SK-N-SH treated with all-trans-retinoic acid at 6 μM for 48 hours (cell line): ENCODE measurements at regions not wholly inside any gene's neighbourhood (a gene's known extent, or its start where the extent isn't known, plus 50 kb on each side); places are given as distances from the start of the nearest gene placed in this dataset.

Experiments
- ATAC-seq: fragments of 200-7000 bp; cut with Tn5 transposase; 3 replicates; pipeline ENCODE4 v1.9.1; 2020; ENCODE audit warnings: mild to moderate bottlenecking, moderate library complexity
- ARNTL ChIP-seq: fragments of 450-650 bp; formaldehyde crosslinking; IDR thresholded peaks from 2 replicates; pipeline ENCODE4 v1.5.0; 2020; ENCODE audit warnings: low read depth, mild to moderate bottlenecking, moderate library complexity, borderline replicate concordance
- BACH2 ChIP-seq: fragments of 250-450 bp; sonication (Bioruptor Pico); IDR thresholded peaks from 2 replicates; pipeline ENCODE4 v1.9.0; 2021; ENCODE audit warnings: mild to moderate bottlenecking, borderline replicate concordance
- CREB5 ChIP-seq: fragments of 250-450 bp; sonication (Bioruptor Pico); IDR thresholded peaks from 2 replicates; pipeline ENCODE4 v1.5.1; 2020; ENCODE audit warnings: low read depth, mild to moderate bottlenecking, moderate library complexity
- CSRNP3 ChIP-seq: fragments of 250-450 bp; sonication (Bioruptor Pico); IDR thresholded peaks from 2 replicates; pipeline ENCODE4 v1.5.1; 2021; ENCODE audit warnings: mild to moderate bottlenecking, moderate library complexity
- ESRRG ChIP-seq: fragments of 250-450 bp; sonication (Bioruptor Pico); IDR thresholded peaks from 2 replicates; pipeline ENCODE4 v1.6.1; 2021; ENCODE audit warnings: mild to moderate bottlenecking
- GLIS3 ChIP-seq: fragments of 250-450 bp; sonication (Bioruptor Pico); IDR thresholded peaks from 2 replicates; pipeline ENCODE4 v1.5.0; 2020; ENCODE audit warnings: mild to moderate bottlenecking, moderate library complexity
- ISL1 ChIP-seq: fragments of 250-450 bp; sonication (Bioruptor Pico); IDR thresholded peaks from 2 replicates; pipeline ENCODE4 v2.1.2; 2022; ENCODE audit warnings: mild to moderate bottlenecking, moderate library complexity
- OSR1 ChIP-seq: fragments of 250-450 bp; sonication (Bioruptor Pico); IDR thresholded peaks from 2 replicates; pipeline ENCODE4 v1.8.0; 2022; ENCODE audit warnings: moderate library complexity, mild to moderate bottlenecking, inconsistent platforms
- PATZ1 ChIP-seq: fragments of 250-450 bp; sonication (Bioruptor Pico); IDR thresholded peaks from 2 replicates; pipeline ENCODE4 v1.8.0; 2020; ENCODE audit warnings: mild to moderate bottlenecking, moderate library complexity, borderline replicate concordance
- POU6F1 ChIP-seq: fragments of 250-450 bp; sonication (Bioruptor Pico); IDR thresholded peaks from 2 replicates; pipeline ENCODE4 v1.8.0; 2021; ENCODE audit warnings: low read depth, mild to moderate bottlenecking, moderate library complexity, borderline replicate concordance
- RARB ChIP-seq: fragments of 250-450 bp; sonication (Bioruptor Pico); IDR thresholded peaks from 2 replicates; pipeline ENCODE4 v1.8.0; 2021; ENCODE audit warnings: mild to moderate bottlenecking, moderate library complexity
- TCF4 ChIP-seq: fragments of 250-450 bp; sonication (Bioruptor Pico); IDR thresholded peaks from 2 replicates; pipeline ENCODE4 v1.8.0; 2021; ENCODE audit warnings: mild to moderate bottlenecking, moderate library complexity, borderline replicate concordance
- TOX ChIP-seq: fragments of 250-450 bp; sonication (Bioruptor Pico); IDR thresholded peaks from 2 replicates; pipeline ENCODE4 v1.8.0; 2021; ENCODE audit warnings: mild to moderate bottlenecking, moderate library complexity, borderline replicate concordance
- ZC3H10 ChIP-seq: fragments of 250-450 bp; sonication (Bioruptor Pico); IDR thresholded peaks from 2 replicates; pipeline ENCODE4 v1.5.1; 2021; ENCODE audit warnings: mild to moderate bottlenecking, moderate library complexity
- ZFP3 ChIP-seq: fragments of 250-450 bp; sonication (Bioruptor Pico); IDR thresholded peaks from 2 replicates; pipeline ENCODE4 v1.5.0; 2020; ENCODE audit warnings: mild to moderate bottlenecking, moderate library complexity
- ZNF565 ChIP-seq: fragments of 450-650 bp; formaldehyde crosslinking; conservative IDR thresholded peaks from 2 replicates; pipeline ENCODE4 v1.5.0; 2020; ENCODE audit warnings: low read depth, mild to moderate bottlenecking, moderate library complexity
- ZNF70 ChIP-seq: fragments of 450-650 bp; formaldehyde crosslinking; IDR thresholded peaks from 2 replicates; pipeline ENCODE4 v1.5.0; 2020; ENCODE audit warnings: mild to moderate bottlenecking, moderate library complexity

DNA sequence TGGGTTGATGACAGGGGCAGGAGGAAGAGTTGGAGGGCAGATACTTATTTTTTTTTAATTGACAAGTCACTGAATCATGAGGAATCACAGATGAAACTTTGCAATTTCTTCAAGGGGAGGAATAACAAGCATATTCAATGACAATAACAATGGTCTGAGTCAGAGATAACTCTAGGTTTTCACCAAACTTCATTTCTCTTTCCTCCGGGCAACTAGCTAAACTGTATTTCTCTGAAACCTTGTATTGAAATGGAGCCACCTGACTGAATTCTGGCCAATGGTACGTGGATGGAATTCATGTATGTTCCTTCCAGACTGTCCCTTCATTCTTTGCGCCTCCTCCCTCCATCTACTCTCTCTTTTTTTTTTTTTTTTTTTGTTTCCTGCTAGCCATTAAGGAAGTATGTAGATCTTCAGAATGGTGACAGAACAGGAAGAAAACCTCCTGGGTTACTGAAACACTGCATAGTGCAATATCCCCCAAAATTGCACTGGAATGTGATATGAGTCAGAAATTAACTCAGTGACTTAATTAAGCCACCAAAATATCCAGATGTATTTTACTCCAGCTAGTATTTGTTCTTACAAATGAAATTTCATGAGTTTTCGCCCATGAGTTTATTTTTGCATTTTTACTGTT lies 495.4 kb downstream of the OTOL1 start (continued):
- no peak for TF ChIP-seq CSRNP3
- no peak for TF ChIP-seq CREB5
- TF ChIP-seq ISL1, result no peak
- no peak for TF ChIP-seq ARNTL (CRISPR knock-in tag)
- TF ChIP-seq RARB, result no peak
- TF ChIP-seq TCF4 (CRISPR knock-in tag), result no peak

DNA sequence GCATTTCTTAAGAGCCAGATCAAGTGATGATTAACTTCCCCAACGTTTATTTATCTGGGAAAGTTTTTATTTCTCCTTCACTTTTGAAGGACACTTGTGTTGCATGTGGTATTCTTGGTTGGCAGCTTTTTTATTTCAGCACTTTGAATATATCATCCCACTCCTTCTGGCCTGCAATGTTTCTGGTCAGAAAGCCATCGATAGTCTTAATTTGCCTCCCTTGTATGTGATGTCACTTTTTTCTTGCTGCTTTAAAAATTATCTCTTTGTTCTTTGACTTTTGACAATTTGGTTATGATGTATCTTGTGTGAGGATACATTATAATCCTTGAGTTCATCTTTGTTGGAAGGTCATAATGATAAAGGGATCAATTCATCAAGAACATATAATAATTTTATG lies 503.2 kb downstream of the OTOL1 start:
- ATAC-seq, result no peak
- TF ChIP-seq ZNF70 (no peak), ZFP3 (CRISPR knock-in tag) (no peak), OSR1 (CRISPR knock-in tag) (no peak), ISL1 (no peak), ARNTL (CRISPR knock-in tag) (no peak), PATZ1 (CRISPR knock-in tag) (no peak), RARB (no peak), ZNF565 (CRISPR knock-in tag) (no peak), TOX (CRISPR knock-in tag) (no peak), BACH2 (CRISPR knock-in tag) (no peak), ESRRG (CRISPR knock-in tag) (no peak), GLIS3 (no peak), POU6F1 (no peak), ZC3H10 (CRISPR knock-in tag) (no peak), CREB5 (no peak)

- ATAC-seq, result no peak
- TF ChIP-seq CREB5, result no peak
- TF ChIP-seq TOX (CRISPR knock-in tag), result no peak
- TF ChIP-seq ZFP3 (CRISPR knock-in tag), result no peak
- TF ChIP-seq ISL1, result peak; percentile 26; the same call in 1 of the 2 replicates
- TF ChIP-seq PATZ1 (CRISPR knock-in tag), result no peak
Measured at GRCh38 chr3:162007722-162008121, 511.1 kb downstream of the OTOL1 start.
